ENCODE measurements at regions not wholly inside any gene's neighbourhood (a gene's known extent, or its start where the extent isn't known, plus 50 kb on each side); places are given as distances from the start of the nearest gene placed in this dataset.

GRCh38 chr17:71269201-71269600, 851.6 kb upstream of the SOX9 start:
- TF ChIP-seq RAD21 (IDR thresholded peaks at IDR 0.05; ENCODE audit: low read length) (no peak), CTCF (conservative IDR thresholded peaks at IDR 0.05; ENCODE audit: low read depth, low read length) (no peak), BHLHE40 (IDR thresholded peaks at IDR 0.05; ENCODE audit: low read depth, low read length) (no peak), NFE2L2 (IDR thresholded peaks at IDR 0.05; ENCODE audit: low read depth, low read length) (no peak)

Measured in IMR-90 (cell line).